Neural crest cell (in vitro differentiated cells): ENCODE measurements at regions not wholly inside any gene's neighbourhood (a gene's known extent, or its start where the extent isn't known, plus 50 kb on each side); places are given as distances from the start of the nearest gene placed in this dataset.
A peak's percentile ranks its signal among the peaks of the same experiment; 100 is the strongest.

Experiments used
- DNase-seq: peaks from one replicate; pipeline ENCODE4 v3.0.0; 2021; ENCODE audit warnings: low read depth, mixed read lengths, low spot score
- H3K27ac Mint-ChIP-seq: one replicate; pipeline ENCODE4 v1.8.0; 2021; ENCODE audit warnings: mild to moderate bottlenecking, mixed read lengths; ENCODE audit not compliant: unreplicated experiment
- H3K27me3 Mint-ChIP-seq: 2 replicates; pipeline ENCODE4 v1.8.0; 2021; ENCODE audit warnings: low read depth, mild to moderate bottlenecking, mixed read lengths
- H3K36me3 Mint-ChIP-seq: 2 replicates; pipeline ENCODE4 v1.8.0; 2021; ENCODE audit warnings: low read depth, mild to moderate bottlenecking, mixed read lengths
- H3K4me1 Mint-ChIP-seq: 2 replicates; pipeline ENCODE4 v1.8.0; 2021; ENCODE audit warnings: mixed read lengths
- H3K4me3 Mint-ChIP-seq: one replicate; pipeline ENCODE4 v1.8.0; 2021; ENCODE audit warnings: mild to moderate bottlenecking, mixed read lengths
- H3K9me3 Mint-ChIP-seq: 2 replicates; pipeline ENCODE4 v1.8.0; 2021; ENCODE audit warnings: mixed read lengths
- TF ChIP-seq, protein P1 (sequence below): fragments of 200-600 bp; sonication (generic); conservative IDR thresholded peaks from 2 replicates; pipeline ENCODE4 v1.5.0; 2021; ENCODE audit warnings: antibody characterized with exemption, mild to moderate bottlenecking

- TF ChIP-seq, protein P1, sequence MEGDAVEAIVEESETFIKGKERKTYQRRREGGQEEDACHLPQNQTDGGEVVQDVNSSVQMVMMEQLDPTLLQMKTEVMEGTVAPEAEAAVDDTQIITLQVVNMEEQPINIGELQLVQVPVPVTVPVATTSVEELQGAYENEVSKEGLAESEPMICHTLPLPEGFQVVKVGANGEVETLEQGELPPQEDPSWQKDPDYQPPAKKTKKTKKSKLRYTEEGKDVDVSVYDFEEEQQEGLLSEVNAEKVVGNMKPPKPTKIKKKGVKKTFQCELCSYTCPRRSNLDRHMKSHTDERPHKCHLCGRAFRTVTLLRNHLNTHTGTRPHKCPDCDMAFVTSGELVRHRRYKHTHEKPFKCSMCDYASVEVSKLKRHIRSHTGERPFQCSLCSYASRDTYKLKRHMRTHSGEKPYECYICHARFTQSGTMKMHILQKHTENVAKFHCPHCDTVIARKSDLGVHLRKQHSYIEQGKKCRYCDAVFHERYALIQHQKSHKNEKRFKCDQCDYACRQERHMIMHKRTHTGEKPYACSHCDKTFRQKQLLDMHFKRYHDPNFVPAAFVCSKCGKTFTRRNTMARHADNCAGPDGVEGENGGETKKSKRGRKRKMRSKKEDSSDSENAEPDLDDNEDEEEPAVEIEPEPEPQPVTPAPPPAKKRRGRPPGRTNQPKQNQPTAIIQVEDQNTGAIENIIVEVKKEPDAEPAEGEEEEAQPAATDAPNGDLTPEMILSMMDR: no peak
- H3K36me3 Mint-ChIP-seq: peaks cover 8% of the 10 kb centered on the region
- DNase-seq: no peak
- no peak overlapping the region for H3K4me3 Mint-ChIP-seq
- H3K9me3 Mint-ChIP-seq: peaks cover 20% of the 10 kb centered on the region
- H3K27ac Mint-ChIP-seq: no peak overlapping the region
- peaks cover 4% of the 10 kb centered on the region for H3K4me1 Mint-ChIP-seq
- H3K27me3 Mint-ChIP-seq: no peaks in the 10 kb centered on the region
Measured at GRCh38 chr2:128768041-128768440, 449.4 kb upstream of the HS6ST1 start.

DNA sequence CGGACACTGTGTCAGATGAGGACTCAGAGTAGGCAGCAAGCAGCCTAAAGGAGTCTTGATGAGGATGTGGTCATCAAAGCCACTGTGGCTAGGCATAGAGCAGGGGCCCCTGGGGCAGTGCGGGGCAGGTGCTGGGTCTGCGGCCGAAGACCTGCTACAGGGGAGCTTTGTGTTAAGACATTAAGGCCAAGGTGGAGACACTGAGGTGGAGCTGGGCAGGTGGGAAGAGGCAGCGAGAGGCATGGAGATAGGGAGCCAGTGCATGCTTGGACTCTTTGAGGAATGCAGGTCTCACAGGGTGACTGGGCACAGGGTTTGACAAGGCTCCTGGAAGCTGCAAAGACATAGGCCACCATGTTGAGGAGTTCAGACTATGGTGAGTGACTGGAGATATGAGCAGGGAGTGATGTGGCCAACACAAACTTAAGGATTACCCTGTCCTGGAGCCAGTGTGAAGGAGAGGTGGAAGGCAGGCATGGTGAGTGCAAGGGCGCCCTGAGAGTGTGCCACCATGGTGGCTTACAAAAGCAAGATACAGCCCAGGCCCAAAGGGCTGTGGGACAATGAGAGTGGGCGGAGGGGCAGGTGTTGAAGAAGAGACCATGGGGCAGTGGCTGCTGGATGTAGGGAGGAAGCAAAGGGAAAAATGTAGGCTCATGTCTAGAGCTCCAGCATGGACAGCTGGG lies 450.9 kb upstream of the HS6ST1 start:
- H3K36me3 Mint-ChIP-seq: no peaks in the 10 kb centered on the region
- H3K4me1 Mint-ChIP-seq: peaks cover 4% of the 10 kb centered on the region
- no peak overlapping the region for H3K4me3 Mint-ChIP-seq
- no peaks in the 10 kb centered on the region for H3K27me3 Mint-ChIP-seq
- DNase-seq: no peak
- TF ChIP-seq, protein P1: no peak
- H3K9me3 Mint-ChIP-seq: peaks cover 7% of the 10 kb centered on the region
- peak overlapping the region; percentile 24 for H3K27ac Mint-ChIP-seq

GRCh38 chr2:128770143-128771085 lies 451.7 kb upstream of the HS6ST1 start:
- H3K4me3 Mint-ChIP-seq: no peak overlapping the region
- no peaks in the 10 kb centered on the region for H3K27me3 Mint-ChIP-seq
- no peaks in the 10 kb centered on the region for H3K36me3 Mint-ChIP-seq
- no peak for DNase-seq
- TF ChIP-seq, protein P1: no peak
- peaks cover 4% of the 10 kb centered on the region for H3K4me1 Mint-ChIP-seq
- H3K9me3 Mint-ChIP-seq: no peaks in the 10 kb centered on the region
- H3K27ac Mint-ChIP-seq: peak overlapping the region; percentile 24

DNA sequence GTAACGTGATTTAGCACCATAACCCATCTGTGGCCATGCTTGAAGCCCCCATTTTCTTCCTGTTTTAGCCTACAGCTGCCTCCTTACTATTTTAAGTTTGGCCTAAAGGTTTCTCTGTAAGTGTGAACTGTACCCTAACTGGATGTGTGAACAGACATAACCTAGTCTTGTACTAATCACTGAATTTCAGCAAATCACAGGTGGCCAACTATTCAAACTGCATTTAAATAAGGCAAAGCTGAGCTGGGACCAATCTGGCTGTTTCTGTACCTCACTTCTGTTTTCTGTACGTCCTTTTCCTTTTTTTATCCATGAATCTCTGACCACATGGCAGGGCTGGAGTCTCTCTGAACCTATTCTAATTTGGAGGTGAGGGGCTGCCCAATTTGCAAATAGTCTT lies 452.7 kb upstream of the HS6ST1 start:
- H3K9me3 Mint-ChIP-seq: no peaks in the 10 kb centered on the region
- no peaks in the 10 kb centered on the region for H3K27me3 Mint-ChIP-seq
- DNase-seq: no peak
- peaks cover 2% of the 10 kb centered on the region for H3K4me1 Mint-ChIP-seq
- no peak overlapping the region for H3K27ac Mint-ChIP-seq
- TF ChIP-seq, protein P1: no peak
- H3K36me3 Mint-ChIP-seq: no peaks in the 10 kb centered on the region
- H3K4me3 Mint-ChIP-seq: no peak overlapping the region

DNA sequence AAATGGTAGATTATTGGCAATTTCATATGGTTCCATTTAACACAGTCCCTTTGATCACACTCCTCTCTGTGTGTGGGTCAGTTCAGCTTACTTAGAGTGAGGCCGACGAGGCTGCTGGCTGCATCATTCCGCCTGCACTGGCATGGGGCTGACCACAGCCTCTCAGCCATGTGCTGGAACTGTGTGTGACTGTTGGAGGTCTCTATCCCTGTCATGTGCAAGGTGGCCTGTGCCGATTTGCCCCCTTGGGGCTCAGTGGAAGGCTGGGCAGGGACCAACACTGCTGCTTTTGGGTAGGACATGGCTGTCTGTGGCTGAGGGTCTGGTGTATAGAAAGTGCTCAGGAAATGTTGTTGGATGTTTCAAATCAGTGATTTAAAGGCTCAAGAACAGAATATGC lies 454.0 kb upstream of the HS6ST1 start:
- H3K4me3 Mint-ChIP-seq: no peak overlapping the region
- H3K27ac Mint-ChIP-seq: no peak overlapping the region
- DNase-seq: no peak
- TF ChIP-seq, protein P1: no peak
- H3K36me3 Mint-ChIP-seq: no peaks in the 10 kb centered on the region
- H3K27me3 Mint-ChIP-seq: no peaks in the 10 kb centered on the region
- H3K4me1 Mint-ChIP-seq: no peaks in the 10 kb centered on the region
- no peaks in the 10 kb centered on the region for H3K9me3 Mint-ChIP-seq
